ENCODE measurements at regions not wholly inside any gene's neighbourhood (a gene's known extent, or its start where the extent isn't known, plus 50 kb on each side); places are given as distances from the start of the nearest gene placed in this dataset.

GRCh38 chr1:83543222-83543973 lies 455.5 kb downstream of the TTLL7 start:
- TF ChIP-seq CTCF (IDR thresholded peaks at IDR 0.05 in 4 of 5, conservative IDR thresholded peaks at IDR 0.05 in 1 of 5) (no peak), POLR2A (IDR thresholded peaks at IDR 0.05) (no peak)

Data from gastrocnemius medialis (tissue), 4 donors.